Neural progenitor cell (in vitro differentiated cells): ENCODE measurements at regions not wholly inside any gene's neighbourhood (a gene's known extent, or its start where the extent isn't known, plus 50 kb on each side); places are given as distances from the start of the nearest gene placed in this dataset.

Experiments
- EZH2 ChIP-seq: fragments of 200-600 bp; sonication (generic); IDR thresholded peaks from 2 replicates; pipeline ENCODE4 v1.6.1; 2017; ENCODE audit warnings: antibody characterized with exemption, mild to moderate bottlenecking, moderate library complexity
- EZH2phosphoT487 ChIP-seq: fragments of 200-600 bp; sonication (generic); IDR thresholded peaks from 2 replicates; pipeline ENCODE4 v1.6.1; 2017; ENCODE audit warnings: antibody characterized with exemption
- TF ChIP-seq, protein P1 (sequence below): fragments of 200-600 bp; sonication (generic); IDR thresholded peaks from 2 replicates; pipeline ENCODE4 v1.5.1; 2017; ENCODE audit warnings: antibody characterized with exemption, mild to moderate bottlenecking

DNA sequence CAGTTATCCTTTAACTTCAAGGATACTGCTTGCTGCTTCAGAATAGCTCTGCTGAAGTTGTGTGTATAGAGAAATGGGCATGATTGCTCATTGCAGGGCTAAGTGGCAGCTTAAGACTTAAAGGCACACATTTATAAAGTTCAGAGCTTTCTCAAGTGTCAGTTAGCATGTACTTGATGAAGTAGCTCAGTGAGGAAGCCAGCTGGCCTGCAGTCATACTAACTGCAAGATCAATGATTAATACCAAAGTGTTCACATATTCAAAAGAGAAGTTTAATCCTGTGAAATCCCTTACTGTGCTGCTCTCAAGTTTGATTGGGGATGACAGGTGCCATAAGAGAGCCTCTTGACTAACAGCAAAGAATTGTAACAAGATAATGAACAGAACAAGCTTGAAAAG is 483.4 kb upstream of the NUDT12 start:
- TF ChIP-seq, protein P1, sequence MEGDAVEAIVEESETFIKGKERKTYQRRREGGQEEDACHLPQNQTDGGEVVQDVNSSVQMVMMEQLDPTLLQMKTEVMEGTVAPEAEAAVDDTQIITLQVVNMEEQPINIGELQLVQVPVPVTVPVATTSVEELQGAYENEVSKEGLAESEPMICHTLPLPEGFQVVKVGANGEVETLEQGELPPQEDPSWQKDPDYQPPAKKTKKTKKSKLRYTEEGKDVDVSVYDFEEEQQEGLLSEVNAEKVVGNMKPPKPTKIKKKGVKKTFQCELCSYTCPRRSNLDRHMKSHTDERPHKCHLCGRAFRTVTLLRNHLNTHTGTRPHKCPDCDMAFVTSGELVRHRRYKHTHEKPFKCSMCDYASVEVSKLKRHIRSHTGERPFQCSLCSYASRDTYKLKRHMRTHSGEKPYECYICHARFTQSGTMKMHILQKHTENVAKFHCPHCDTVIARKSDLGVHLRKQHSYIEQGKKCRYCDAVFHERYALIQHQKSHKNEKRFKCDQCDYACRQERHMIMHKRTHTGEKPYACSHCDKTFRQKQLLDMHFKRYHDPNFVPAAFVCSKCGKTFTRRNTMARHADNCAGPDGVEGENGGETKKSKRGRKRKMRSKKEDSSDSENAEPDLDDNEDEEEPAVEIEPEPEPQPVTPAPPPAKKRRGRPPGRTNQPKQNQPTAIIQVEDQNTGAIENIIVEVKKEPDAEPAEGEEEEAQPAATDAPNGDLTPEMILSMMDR, result no peak
- TF ChIP-seq EZH2 (no peak), EZH2phosphoT487 (no peak)
